Astrocyte (in vitro differentiated cells and primary cell): ENCODE measurements at regions not wholly inside any gene's neighbourhood (a gene's known extent, or its start where the extent isn't known, plus 50 kb on each side); places are given as distances from the start of the nearest gene placed in this dataset.
A peak's percentile ranks its signal among the peaks of the same experiment; 100 is the strongest.

Source experiments
- DNase-seq: peaks from one replicate; pipeline ENCODE4 v3.0.0-alpha.2; 2010; ENCODE audit warnings: low read depth
- FAIRE-seq: peaks from 2 replicates; lab custom pipeline; 2011; peaks lifted over from hg19 to GRCh38; lab: Jason Lieb, UNC
- H2AFZ ChIP-seq: 2 replicates; pipeline ENCODE4 v1.6.0; 2012; ENCODE audit warnings: low read depth, low read length, inconsistent platforms
- H3K27ac ChIP-seq: 2 replicates; pipeline ENCODE4 v1.5.1; 2011; ENCODE audit warnings: low read depth, low read length, inconsistent platforms
- H3K27me3 ChIP-seq: 2 replicates; pipeline ENCODE4 v1.6.0; 2011; ENCODE audit warnings: low read length, inconsistent platforms; ENCODE audit not compliant: insufficient read depth
- H3K36me3 ChIP-seq: 2 replicates; pipeline ENCODE4 v1.5.1; 2011; ENCODE audit warnings: low read length, inconsistent platforms; ENCODE audit not compliant: insufficient read depth
- H3K4me1 ChIP-seq: 2 replicates; pipeline ENCODE4 v1.5.1; 2011; ENCODE audit warnings: low read length, inconsistent platforms; ENCODE audit not compliant: insufficient read depth
- H3K4me2 ChIP-seq: 2 replicates; pipeline ENCODE4 v1.6.0; 2012; ENCODE audit warnings: low read length, inconsistent platforms
- H3K4me3 ChIP-seq: 2 replicates; pipeline ENCODE4 v1.5.1; 2011; ENCODE audit warnings: low read depth, mild to moderate bottlenecking, low read length, inconsistent platforms; ENCODE audit not compliant: insufficient read depth
- H3K79me2 ChIP-seq: 2 replicates; pipeline ENCODE4 v1.6.0; 2012; ENCODE audit warnings: mild to moderate bottlenecking, low read length, inconsistent platforms; ENCODE audit not compliant: insufficient read depth
- H3K9ac ChIP-seq: 2 replicates; pipeline ENCODE4 v1.6.0; 2012; ENCODE audit warnings: mild to moderate bottlenecking, low read length, inconsistent platforms
- H3K9me3 ChIP-seq: 2 replicates; pipeline ENCODE4 v1.5.1; 2012; ENCODE audit warnings: low read depth, mild to moderate bottlenecking, low read length, inconsistent platforms; ENCODE audit not compliant: insufficient read depth
- H4K20me1 ChIP-seq: 2 replicates; pipeline ENCODE4 v1.6.0; 2012; ENCODE audit warnings: low read length, inconsistent platforms; ENCODE audit not compliant: insufficient read depth
- H3K27ac Mint-ChIP-seq: one replicate; pipeline ENCODE4 v1.8.0; 2021; ENCODE audit warnings: mild to moderate bottlenecking, mixed read lengths; ENCODE audit not compliant: unreplicated experiment
- H3K27me3 Mint-ChIP-seq: one replicate; pipeline ENCODE4 v1.8.0; 2021; ENCODE audit warnings: low read depth, mixed read lengths; ENCODE audit not compliant: unreplicated experiment
- H3K36me3 Mint-ChIP-seq: one replicate; pipeline ENCODE4 v1.8.0; 2021; ENCODE audit warnings: low read depth, mixed read lengths; ENCODE audit not compliant: unreplicated experiment
- H3K4me1 Mint-ChIP-seq: one replicate; pipeline ENCODE4 v1.8.0; 2021; ENCODE audit warnings: low read depth, mixed read lengths; ENCODE audit not compliant: unreplicated experiment
- H3K4me3 Mint-ChIP-seq: one replicate; pipeline ENCODE4 v1.8.0; 2021; ENCODE audit warnings: mild to moderate bottlenecking, moderate library complexity, mixed read lengths; ENCODE audit not compliant: unreplicated experiment
- H3K9me3 Mint-ChIP-seq: one replicate; pipeline ENCODE4 v1.8.0; 2021; ENCODE audit warnings: mild to moderate bottlenecking, mixed read lengths; ENCODE audit not compliant: unreplicated experiment
- CTCF ChIP-seq: IDR thresholded peaks from 2 replicates; pipeline ENCODE4 v1.5.1; 2011; ENCODE audit warnings: low read depth, mild to moderate bottlenecking, inconsistent platforms, low read length, moderate library complexity; ENCODE audit not compliant: insufficient read depth
- EZH2 ChIP-seq: IDR thresholded peaks from 2 replicates; pipeline ENCODE4 v1.6.1; 2012; ENCODE audit warnings: mild to moderate bottlenecking, low read length, inconsistent platforms; ENCODE audit not compliant: insufficient read depth

GRCh38 chr10:3719024-3719843, 65.8 kb downstream of the KLF6 start:
- no peaks in the 10 kb centered on the region for H4K20me1 ChIP-seq
- peaks cover 3% of the 10 kb centered on the region for H3K4me1 ChIP-seq
- no peak overlapping the region for H3K27ac Mint-ChIP-seq
- no peaks in the 10 kb centered on the region for H3K79me2 ChIP-seq
- H3K4me2 ChIP-seq, result no peak overlapping the region
- H2AFZ ChIP-seq, result no peak overlapping the region
- H3K9me3 ChIP-seq, result no peaks in the 10 kb centered on the region
- no peak overlapping the region for H3K27ac ChIP-seq
- H3K9ac ChIP-seq, result no peak overlapping the region
- peaks cover 6% of the 10 kb centered on the region for H3K4me1 Mint-ChIP-seq
- H3K4me3 ChIP-seq, result no peak overlapping the region
- DNase-seq (no peak), FAIRE-seq (no peak)
- peaks cover 27% of the 10 kb centered on the region for H3K27me3 Mint-ChIP-seq
- H3K27me3 ChIP-seq, result no peaks in the 10 kb centered on the region
- no peaks in the 10 kb centered on the region for H3K36me3 ChIP-seq
- H3K36me3 Mint-ChIP-seq, result no peaks in the 10 kb centered on the region
- H3K9me3 Mint-ChIP-seq, result peaks cover 1% of the 10 kb centered on the region
- no peak overlapping the region for H3K4me3 Mint-ChIP-seq
- TF ChIP-seq EZH2 (no peak), CTCF (no peak)

GRCh38 chr10:3716093-3716492, 68.9 kb downstream of the KLF6 start:
- no peak overlapping the region for H3K9ac ChIP-seq
- no peaks in the 10 kb centered on the region for H3K9me3 ChIP-seq
- H3K9me3 Mint-ChIP-seq, result peaks cover 2% of the 10 kb centered on the region
- no peaks in the 10 kb centered on the region for H3K36me3 ChIP-seq
- DNase-seq, result peak; percentile 58
- H3K27ac ChIP-seq, result no peak overlapping the region
- peaks cover 3% of the 10 kb centered on the region for H3K4me1 ChIP-seq
- H3K79me2 ChIP-seq, result no peaks in the 10 kb centered on the region
- H2AFZ ChIP-seq, result no peak overlapping the region
- H3K4me3 ChIP-seq, result no peak overlapping the region
- H3K27me3 ChIP-seq, result no peaks in the 10 kb centered on the region
- H3K4me3 Mint-ChIP-seq, result no peak overlapping the region
- H3K4me1 Mint-ChIP-seq, result peaks cover 4% of the 10 kb centered on the region
- peaks cover 24% of the 10 kb centered on the region for H3K27me3 Mint-ChIP-seq
- H3K4me2 ChIP-seq, result peak overlapping the region; percentile 5
- H3K27ac Mint-ChIP-seq, result no peak overlapping the region
- TF ChIP-seq EZH2, result no peak
- TF ChIP-seq CTCF, result no peak
- no peak for FAIRE-seq
- H4K20me1 ChIP-seq, result no peaks in the 10 kb centered on the region
- no peaks in the 10 kb centered on the region for H3K36me3 Mint-ChIP-seq

DNA sequence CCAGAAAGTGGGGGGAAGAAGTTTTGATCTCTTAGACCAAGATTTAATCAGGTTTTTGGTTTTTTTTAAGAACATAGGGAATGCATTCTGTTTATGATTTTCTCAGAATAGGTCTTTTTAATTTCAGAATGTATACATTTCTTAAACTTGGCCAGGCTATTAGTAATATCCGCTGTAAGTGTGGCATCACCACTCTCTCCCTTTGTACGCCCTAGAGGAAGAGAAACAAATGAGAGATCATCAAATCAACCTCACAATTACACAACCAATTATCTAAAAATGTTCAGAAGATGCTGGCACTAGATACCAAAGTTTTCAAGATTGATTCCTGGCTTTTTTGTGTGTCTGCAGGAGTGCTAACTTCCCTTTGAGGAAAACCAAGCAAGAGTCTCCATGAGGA, 70.0 kb downstream of the KLF6 start:
- Mint-ChIP-seq H3K4me1 (peaks cover 4% of the 10 kb centered on the region), H3K27ac (no peak overlapping the region), H3K36me3 (no peaks in the 10 kb centered on the region), H3K27me3 (peaks cover 17% of the 10 kb centered on the region), H3K9me3 (peaks cover 3% of the 10 kb centered on the region), H3K4me3 (no peak overlapping the region)
- Histone ChIP-seq H3K79me2 (no peaks in the 10 kb centered on the region), H3K9me3 (no peaks in the 10 kb centered on the region), H3K9ac (no peak overlapping the region), H3K27me3 (no peaks in the 10 kb centered on the region), H3K4me3 (no peak overlapping the region), H3K4me1 (peaks cover 3% of the 10 kb centered on the region), H3K4me2 (no peak overlapping the region), H3K27ac (no peak overlapping the region), H2AFZ (no peak overlapping the region), H4K20me1 (no peaks in the 10 kb centered on the region), H3K36me3 (no peaks in the 10 kb centered on the region)
- DNase-seq, result no peak
- FAIRE-seq, result no peak
- TF ChIP-seq CTCF, result no peak
- no peak for TF ChIP-seq EZH2
